ENCODE measurements at regions not wholly inside any gene's neighbourhood (a gene's known extent, or its start where the extent isn't known, plus 50 kb on each side); places are given as distances from the start of the nearest gene placed in this dataset.

DNA sequence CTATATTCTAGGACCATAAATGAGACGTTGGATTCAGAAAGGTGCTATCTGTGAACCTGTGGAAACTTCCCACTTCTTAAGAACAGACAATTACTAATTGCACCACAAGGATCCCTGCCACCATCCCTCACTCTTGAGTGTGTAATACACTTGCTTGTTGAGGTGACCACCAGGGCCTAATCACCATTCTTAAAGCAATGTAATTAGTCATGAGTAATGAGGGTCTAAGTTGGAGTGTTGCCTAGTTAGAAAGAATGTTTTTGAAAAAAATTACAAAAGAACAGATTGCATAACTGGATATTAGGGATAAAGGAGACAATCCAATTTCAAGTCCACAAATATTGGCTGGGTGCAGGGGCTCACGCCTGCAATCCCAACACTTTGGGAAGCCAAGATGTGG is 56.9 kb upstream of the TRIO start:
- no peak overlapping the region for H4K5ac ChIP-seq (ENCODE audit: insufficient read length, low read depth, low read length)
- H3K79me2 ChIP-seq (ENCODE audit: insufficient read depth, low read length): no peaks in the 10 kb centered on the region
- no peak overlapping the region for H3K18ac ChIP-seq (ENCODE audit: insufficient read length, low read depth, low read length)
- H3K23ac ChIP-seq (ENCODE audit: insufficient read length, low read depth, low read length): no peak overlapping the region
- Mint-ChIP-seq H3K9me3 (peaks cover 10 to 15% of the 10 kb centered on the region in 2 experiments), H3K4me1 (no peaks in the 10 kb centered on the region), H3K27ac (no peak overlapping the region), H3K4me3 (no peak overlapping the region), H3K27me3 (ENCODE audit: low read depth) (no peaks in the 10 kb centered on the region; the same call in none of the 2 replicates), H3K36me3 (ENCODE audit: insufficient read depth in 1 of 3, low read depth in 3 of 3) (peaks cover 1 to 10% (median 3%) of the 10 kb centered on the region in 3 experiments; a peak in 2 of 7 replicates)
- no peak overlapping the region for H2BK20ac ChIP-seq (ENCODE audit: low read depth, low read length, poor library complexity, severe bottlenecking)
- H3K4me1 ChIP-seq (ENCODE audit: insufficient read depth, low read length): no peaks in the 10 kb centered on the region
- H2AK5ac ChIP-seq (ENCODE audit: insufficient read length, low read length): no peak overlapping the region
- no peaks in the 10 kb centered on the region for H3K27me3 ChIP-seq (ENCODE audit: insufficient read depth, low read length)
- H3K9ac ChIP-seq (ENCODE audit: extremely low read depth, insufficient read length, low read length): no peak overlapping the region
- H2BK12ac ChIP-seq (ENCODE audit: insufficient read length, low read depth, low read length): no peak overlapping the region
- TF ChIP-seq CTCF (conservative IDR thresholded peaks at IDR 0.05): no peak
- no peak overlapping the region for H2AFZ ChIP-seq (ENCODE audit: low read length)
- DNase-seq: no peak
- no CpG with 5 or more reads among the region's 2 CpGs for WGBS (ENCODE audit: extremely low coverage, insufficient read length, low lambda C conversion rate)
- H3K9me3 ChIP-seq (ENCODE audit: control insufficient read depth, low read depth, low read length): no peaks in the 10 kb centered on the region
- H4K91ac ChIP-seq (ENCODE audit: insufficient read length, low read depth, low read length): no peak overlapping the region
- H3K56ac ChIP-seq (ENCODE audit: insufficient read length, low read depth, low read length): no peak overlapping the region
- no peaks in the 10 kb centered on the region for H3K23me2 ChIP-seq (ENCODE audit: insufficient read length, low read depth, low read length, poor library complexity, severe bottlenecking)
- no peak overlapping the region for H3K14ac ChIP-seq (ENCODE audit: insufficient read depth, low read length)
- H3K27ac ChIP-seq (ENCODE audit: insufficient read length, low read depth, low read length): no peak overlapping the region
- no peak overlapping the region for H2BK15ac ChIP-seq (ENCODE audit: low read depth, low read length)
- H4K20me1 ChIP-seq (ENCODE audit: control insufficient read depth, insufficient read depth, insufficient read length): no peaks in the 10 kb centered on the region
- H3T11ph ChIP-seq (ENCODE audit: low read length): no peak overlapping the region
- no peak overlapping the region for H3K4me2 ChIP-seq (ENCODE audit: insufficient read depth, insufficient read length, low read length)
- no peaks in the 10 kb centered on the region for H3K79me1 ChIP-seq (ENCODE audit: insufficient read depth, low read depth, low read length, poor library complexity, severe bottlenecking)
- H3K4ac ChIP-seq (ENCODE audit: low read depth, low read length): no peak overlapping the region
- H2BK120ac ChIP-seq (ENCODE audit: low read depth, low read length, poor library complexity, severe bottlenecking): no peak overlapping the region
- no peak overlapping the region for H2BK5ac ChIP-seq (ENCODE audit: insufficient read length, low read length)
- no peak overlapping the region for H4K8ac ChIP-seq (replicated peaks; ENCODE audit: insufficient read length, low read depth, low read length)

Data from H9 (cell line).